ENCODE measurements at regions not wholly inside any gene's neighbourhood (a gene's known extent, or its start where the extent isn't known, plus 50 kb on each side); places are given as distances from the start of the nearest gene placed in this dataset.
"Not testable (repeated sequence)": the region's sequence is repeated elsewhere in the genome, so short reads cannot be mapped to it uniquely, and the experiment has no call there.

- no peak for DNase-seq (ENCODE audit: low read depth in 2 of 3, low spot score in 1 of 3)
These were observed 88.7 kb downstream of the IGLL5 start for GRCh38 chr22:22976033-22976922.

- DNase-seq (ENCODE audit: low read depth in 2 of 3, low spot score in 1 of 3), result no peak
These were observed 90.0 kb downstream of the IGLL5 start for GRCh38 chr22:22977479-22978200.

- DNase-seq (ENCODE audit: low read depth in 2 of 3, low spot score in 1 of 3), result no peak
These were observed 91.0 kb downstream of the IGLL5 start for GRCh38 chr22:22978637-22979036.

- no peak for DNase-seq (ENCODE audit: low read depth in 2 of 3, low spot score in 1 of 3)
These were observed 91.1 kb upstream of the GNAZ start for GRCh38 chr22:22979121-22979724.

- no peak for DNase-seq (ENCODE audit: low read depth in 2 of 3, low spot score in 1 of 3)
These were observed 90.4 kb upstream of the GNAZ start for GRCh38 chr22:22979954-22980353.

GRCh38 chr22:22981670-22982571 is 88.4 kb upstream of the GNAZ start:
- DNase-seq (ENCODE audit: low read depth in 2 of 3, low spot score in 1 of 3), result no peak

GRCh38 chr22:22982616-22983015 is 87.7 kb upstream of the GNAZ start:
- no peak for DNase-seq (ENCODE audit: low read depth in 2 of 3, low spot score in 1 of 3)

- no peak for DNase-seq (ENCODE audit: low read depth in 2 of 3, low spot score in 1 of 3)
These were observed 87.2 kb upstream of the GNAZ start for GRCh38 chr22:22983123-22983522.

- no peak for DNase-seq (ENCODE audit: low read depth in 2 of 3, low spot score in 1 of 3)
These were observed 86.5 kb upstream of the GNAZ start for GRCh38 chr22:22983816-22984215.

GRCh38 chr22:22984967-22985366 is 85.4 kb upstream of the GNAZ start:
- no peak for DNase-seq (ENCODE audit: low read depth in 2 of 3, low spot score in 1 of 3)

- no peak for DNase-seq (ENCODE audit: low read depth in 2 of 3, low spot score in 1 of 3)
These were observed 84.3 kb upstream of the GNAZ start for GRCh38 chr22:22986008-22986407.

GRCh38 chr22:22986640-22987039 is 83.7 kb upstream of the GNAZ start:
- DNase-seq (ENCODE audit: low read depth in 2 of 3, low spot score in 1 of 3), result no peak

- no peak for DNase-seq (ENCODE audit: low read depth in 2 of 3, low spot score in 1 of 3)
These were observed 82.2 kb upstream of the GNAZ start for GRCh38 chr22:22988150-22988549.

- DNase-seq (ENCODE audit: low read depth in 2 of 3, low spot score in 1 of 3), result no peak
These were observed 81.5 kb upstream of the GNAZ start for GRCh38 chr22:22988785-22989184.

GRCh38 chr22:22989856-22990255 is 80.5 kb upstream of the GNAZ start:
- DNase-seq (ENCODE audit: low read depth in 2 of 3, low spot score in 1 of 3), result no peak

- DNase-seq (ENCODE audit: low read depth in 2 of 3, low spot score in 1 of 3), result not testable (repeated sequence)
These were observed 79.4 kb upstream of the GNAZ start for GRCh38 chr22:22990711-22991505.

GRCh38 chr22:22992474-22992873 is 77.8 kb upstream of the GNAZ start:
- DNase-seq (ENCODE audit: low read depth in 2 of 3, low spot score in 1 of 3), result no peak

GRCh38 chr22:22993184-22993583 is 77.1 kb upstream of the GNAZ start:
- no peak for DNase-seq (ENCODE audit: low read depth in 2 of 3, low spot score in 1 of 3)

GRCh38 chr22:22995166-22995565 is 75.2 kb upstream of the GNAZ start:
- DNase-seq (ENCODE audit: low read depth in 2 of 3, low spot score in 1 of 3), result no peak

Measured in stimulated activated CD4-positive, alpha-beta T cell treated with anti-CD3 and anti-CD28 coated beads, Interleukin-12 subunit alpha, Interleukin-12 subunit beta, amount 100 ng/mL, for 48 hours (primary cell).